UCSD-AML1 (cell line): ENCODE measurements at regions not wholly inside any gene's neighbourhood (a gene's known extent, or its start where the extent isn't known, plus 50 kb on each side); places are given as distances from the start of the nearest gene placed in this dataset.
"Not testable (repeated sequence)": the region's sequence is repeated elsewhere in the genome, so short reads cannot be mapped to it uniquely, and the experiment has no call there.

ENCODE experiments used
- DNase-seq: peaks from one replicate; lab custom pipeline; 2025; ENCODE audit not compliant: unreplicated experiment; lab: John Stamatoyannopoulos, UW

GRCh38 chr2:166744117-166744516 lies 144.2 kb upstream of the XIRP2 start:
- DNase-seq, result not testable (repeated sequence)

- DNase-seq, result not testable (repeated sequence)
Measured at GRCh38 chr2:166743482-166743881, 144.8 kb upstream of the XIRP2 start.

GRCh38 chr2:166727095-166727494 lies 161.2 kb upstream of the XIRP2 start:
- DNase-seq, result no peak

- DNase-seq, result no peak
Measured at GRCh38 chr2:166725927-166726924, 162.1 kb upstream of the XIRP2 start.

- no peak for DNase-seq
Measured at GRCh38 chr2:166716968-166717367, 171.3 kb upstream of the XIRP2 start.

GRCh38 chr2:166700079-166700478 lies 188.2 kb upstream of the XIRP2 start:
- DNase-seq, result no peak

- DNase-seq, result no peak
Measured at GRCh38 chr2:166695154-166695553, 193.1 kb upstream of the XIRP2 start.

- DNase-seq, result not testable (repeated sequence)
Measured at GRCh38 chr2:166686057-166686456, 192.0 kb upstream of the SCN7A start.

GRCh38 chr2:166677996-166678395 lies 183.9 kb upstream of the SCN7A start:
- no peak for DNase-seq

- DNase-seq, result no peak
Measured at GRCh38 chr2:166676716-166677115, 182.7 kb upstream of the SCN7A start.

GRCh38 chr2:166675553-166675952 lies 181.5 kb upstream of the SCN7A start:
- DNase-seq, result no peak

- DNase-seq, result no peak
Measured at GRCh38 chr2:166673986-166674385, 179.9 kb upstream of the SCN7A start.

GRCh38 chr2:166671801-166672200 lies 177.8 kb upstream of the SCN7A start:
- DNase-seq, result no peak

GRCh38 chr2:166671235-166671634 lies 177.2 kb upstream of the SCN7A start:
- DNase-seq, result no peak

GRCh38 chr2:166665991-166666940 lies 172.2 kb upstream of the SCN7A start:
- DNase-seq, result no peak

GRCh38 chr2:166661824-166662223 lies 167.8 kb upstream of the SCN7A start:
- DNase-seq, result no peak

- no peak for DNase-seq
Measured at GRCh38 chr2:166661391-166661790, 167.3 kb upstream of the SCN7A start.

- DNase-seq, result no peak
Measured at GRCh38 chr2:166658901-166659300, 164.9 kb upstream of the SCN7A start.

GRCh38 chr2:166653185-166653813 lies 159.2 kb upstream of the SCN7A start:
- DNase-seq, result no peak

- DNase-seq, result no peak
Measured at GRCh38 chr2:166651991-166652390, 157.9 kb upstream of the SCN7A start.

GRCh38 chr2:166651080-166651675 lies 157.1 kb upstream of the SCN7A start:
- no peak for DNase-seq
